ENCODE measurements at regions not wholly inside any gene's neighbourhood (a gene's known extent, or its start where the extent isn't known, plus 50 kb on each side); places are given as distances from the start of the nearest gene placed in this dataset.

DNA sequence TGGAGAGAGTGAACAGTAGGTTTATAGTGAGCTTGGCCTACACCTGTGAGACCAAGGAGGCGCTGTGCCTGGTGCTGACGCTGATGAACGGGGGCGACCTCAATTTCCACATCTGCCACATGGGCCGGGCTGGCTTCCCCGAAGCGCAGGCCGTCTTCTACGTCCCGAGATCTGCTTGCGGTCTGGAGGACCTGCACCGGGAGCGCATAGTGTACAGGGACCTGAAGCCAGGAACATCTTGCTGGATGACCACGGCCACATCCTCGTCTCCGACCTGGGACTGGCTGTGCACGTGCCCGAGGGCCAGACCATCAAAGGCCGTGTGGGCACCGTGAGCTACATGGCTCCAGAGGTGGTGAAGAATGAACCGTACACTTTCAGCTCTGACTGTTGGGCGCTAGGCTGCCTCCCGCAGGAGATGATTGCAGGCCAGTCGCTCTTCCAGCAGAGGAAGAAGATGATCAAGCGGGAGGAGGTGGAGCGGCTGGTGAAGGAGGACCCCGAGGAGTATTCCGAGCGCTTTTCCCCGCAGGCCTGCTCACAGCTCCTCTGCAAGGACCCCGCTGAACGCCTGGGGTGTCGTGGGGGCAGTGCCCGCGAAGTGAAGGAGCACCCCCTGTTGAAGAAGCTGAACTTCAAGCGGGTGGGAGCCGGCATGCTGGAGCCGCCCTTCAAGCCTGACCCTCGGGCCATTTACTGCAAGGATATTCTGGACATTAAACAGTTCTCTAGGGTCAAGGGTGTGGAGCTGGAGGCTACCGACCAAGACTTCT is 139.0 kb downstream of the ZDHHC20 start:
- DNase-seq, result no peak

DNA sequence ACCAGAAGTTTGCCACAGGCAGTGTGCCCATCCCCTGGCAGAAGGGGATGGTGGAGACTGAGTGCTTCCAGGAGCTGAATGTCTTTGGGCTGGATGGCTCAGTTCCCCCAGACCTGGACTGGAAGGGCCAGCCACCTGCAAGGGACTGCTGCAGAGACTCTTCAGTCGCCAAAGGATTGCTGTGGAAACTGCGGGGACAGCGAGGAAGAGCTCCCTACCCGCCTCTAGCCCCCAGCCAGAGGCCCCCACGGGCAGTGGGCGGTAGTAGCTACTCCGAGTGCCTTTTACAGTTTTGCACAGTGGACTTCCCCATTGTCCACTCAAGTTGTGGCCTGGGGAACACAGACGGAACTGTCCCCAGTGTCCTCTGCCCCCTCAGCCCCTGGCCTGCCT is 138.5 kb downstream of the ZDHHC20 start:
- no peak for DNase-seq

DNA sequence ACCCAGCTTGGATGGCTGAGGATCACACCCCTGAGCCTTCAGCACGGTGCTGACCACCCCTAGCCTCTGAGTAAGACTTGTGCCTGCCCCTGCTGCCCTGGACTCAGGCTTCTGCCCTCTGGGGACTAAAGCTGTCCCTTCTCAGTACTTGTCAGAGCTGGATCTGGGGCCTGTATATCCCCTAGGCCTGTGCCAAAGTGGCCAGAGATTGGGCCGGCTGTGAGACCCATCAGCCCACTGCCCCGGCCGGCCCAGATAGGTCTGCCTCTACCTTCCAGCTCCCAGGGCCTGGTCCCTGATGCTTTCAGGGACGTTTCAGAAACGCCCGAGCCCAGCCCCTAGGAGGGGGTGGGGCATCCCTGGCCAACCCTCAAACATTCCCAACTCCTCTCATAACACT is 137.8 kb downstream of the ZDHHC20 start:
- no peak for DNase-seq

DNA sequence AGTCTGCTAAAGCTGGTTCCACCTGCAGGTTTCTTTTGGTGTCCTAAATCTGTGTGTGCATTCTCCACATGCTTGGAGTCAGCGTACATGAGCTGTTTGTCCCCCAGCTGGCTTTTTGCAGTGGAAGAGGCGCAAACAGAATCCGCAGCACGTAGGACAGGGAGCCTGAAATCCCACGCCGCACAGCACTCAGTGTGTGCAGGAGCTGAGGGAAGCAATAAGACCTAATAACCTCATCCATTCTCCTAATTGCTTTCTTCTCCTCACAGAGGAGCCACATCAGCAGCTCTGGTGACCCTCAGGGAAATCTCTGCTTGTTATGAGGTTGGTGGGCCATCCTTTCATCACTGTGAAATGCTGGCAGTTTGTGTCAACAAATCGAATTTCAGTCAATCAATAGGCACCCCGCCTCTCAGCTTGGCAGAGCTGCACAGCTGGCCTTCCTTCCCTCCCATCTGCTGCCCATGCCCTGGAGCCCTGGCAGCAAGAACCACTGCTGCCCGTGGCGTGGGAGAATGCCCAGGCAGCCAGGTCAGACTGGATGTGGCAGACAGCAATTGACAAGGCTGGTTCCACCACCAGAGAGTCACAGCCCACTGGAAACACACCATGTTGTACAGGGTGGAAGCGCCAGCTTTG is 136.7 kb downstream of the ZDHHC20 start:
- DNase-seq, result no peak
